A549 (cell line): ENCODE measurements at regions not wholly inside any gene's neighbourhood (a gene's known extent, or its start where the extent isn't known, plus 50 kb on each side); places are given as distances from the start of the nearest gene placed in this dataset.

ENCODE experiments used
- CEBPB ChIP-seq, 2 experiments: fragments of >200 bp in 1 of 2; sonication (Bioruptor Twin) in 1 of 2; formaldehyde crosslinking in 1 of 2; IDR thresholded peaks; 2 replicates each; pipeline ENCODE4 v1.6.1; 2012 to 2016
- POLR2A ChIP-seq: IDR thresholded peaks from 2 replicates; pipeline ENCODE4 v1.6.1; 2012; ENCODE audit warnings: mild to moderate bottlenecking, low read length

GRCh38 chr6:1500913-1501312 is 108.8 kb upstream of the FOXC1 start:
- TF ChIP-seq POLR2A (no peak), CEBPB (IDR thresholded peaks at IDR 0.05) (no peak)
